ENCODE measurements at regions not wholly inside any gene's neighbourhood (a gene's known extent, or its start where the extent isn't known, plus 50 kb on each side); places are given as distances from the start of the nearest gene placed in this dataset.

- 44% methylated on average over 2 of the region's 2 CpGs for WGBS (ENCODE audit: insufficient coverage, insufficient replicate concordance, low lambda C conversion rate, missing lambda C conversion rate)
- SMC1A ChIA-PET (ENCODE audit: uncharacterized antibody, unreplicated experiment), result no interaction called here
- no TSS peak for BruUV-seq (replicated peaks)
Measured at GRCh38 chr2:377414-377813, 89.5 kb upstream of the ALKAL2 start.

More at GRCh38 chr2:377414-377813, 89.5 kb upstream of the ALKAL2 start:
- H3K79me2 ChIP-seq (ENCODE audit: control insufficient read depth, insufficient read depth, low read length), result no peaks in the 10 kb centered on the region
- no peaks in the 10 kb centered on the region for H3K4me1 ChIP-seq (ENCODE audit: control insufficient read depth, insufficient read depth, low read length)
- no peak overlapping the region for H3K4me3 ChIP-seq
- no peaks in the 10 kb centered on the region for H3K9me3 ChIP-seq (replicated peaks; ENCODE audit: control insufficient read depth, insufficient read depth, low read length)
- H3K4me2 ChIP-seq (ENCODE audit: control insufficient read depth, insufficient read depth), result no peak overlapping the region
- no peak for ATAC-seq
- no peak overlapping the region for H3K27ac ChIP-seq (ENCODE audit: control insufficient read depth, insufficient read depth)
- TF ChIP-seq, protein P1, sequence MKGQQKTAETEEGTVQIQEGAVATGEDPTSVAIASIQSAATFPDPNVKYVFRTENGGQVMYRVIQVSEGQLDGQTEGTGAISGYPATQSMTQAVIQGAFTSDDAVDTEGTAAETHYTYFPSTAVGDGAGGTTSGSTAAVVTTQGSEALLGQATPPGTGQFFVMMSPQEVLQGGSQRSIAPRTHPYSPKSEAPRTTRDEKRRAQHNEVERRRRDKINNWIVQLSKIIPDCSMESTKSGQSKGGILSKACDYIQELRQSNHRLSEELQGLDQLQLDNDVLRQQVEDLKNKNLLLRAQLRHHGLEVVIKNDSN (IDR thresholded peaks at IDR 0.05; ENCODE audit: borderline replicate concordance, extremely low read length, insufficient read depth, low read depth, low read length), result no peak
- TF ChIP-seq RELA (IDR thresholded peaks at IDR 0.05; ENCODE audit: borderline replicate concordance, partially characterized antibody) (no peak), RFX5 (IDR thresholded peaks at IDR 0.05; ENCODE audit: low read depth, low read length) (no peak), CUX1 (IDR thresholded peaks at IDR 0.05; ENCODE audit: insufficient replicate concordance, low read depth, low read length) (no peak), POLR2AphosphoS2 (IDR thresholded peaks at IDR 0.05; ENCODE audit: low read depth, low read length) (no peak), TCF12 (IDR thresholded peaks at IDR 0.05; ENCODE audit: low read depth, low read length) (no peak), HSF1 (IDR thresholded peaks at IDR 0.05; ENCODE audit: low read depth, low read length) (no peak), HDAC6 (IDR thresholded peaks at IDR 0.05; ENCODE audit: unreplicated experiment) (no peak), CEBPB (IDR thresholded peaks at IDR 0.05; ENCODE audit: borderline replicate concordance in 1 of 2, low read depth in 2 of 2, low read length in 2 of 2) (no peak), ZZZ3 (IDR thresholded peaks at IDR 0.05; ENCODE audit: control insufficient read depth, insufficient read length, low read depth) (no peak), SRF (IDR thresholded peaks at IDR 0.05; ENCODE audit: low read depth in 2 of 2, low read length in 2 of 2) (no peak), NFIC (IDR thresholded peaks at IDR 0.05; ENCODE audit: low read depth, low read length) (no peak), EZH2 (IDR thresholded peaks at IDR 0.05; ENCODE audit: borderline replicate concordance, control insufficient read depth, low read depth, low read length) (no peak)
- TF ChIP-seq, protein P2, sequence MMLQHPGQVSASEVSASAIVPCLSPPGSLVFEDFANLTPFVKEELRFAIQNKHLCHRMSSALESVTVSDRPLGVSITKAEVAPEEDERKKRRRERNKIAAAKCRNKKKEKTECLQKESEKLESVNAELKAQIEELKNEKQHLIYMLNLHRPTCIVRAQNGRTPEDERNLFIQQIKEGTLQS (IDR thresholded peaks at IDR 0.05; ENCODE audit: borderline replicate concordance, extremely low read depth, low read depth, low read length), result no peak
- H3K9ac ChIP-seq (ENCODE audit: control insufficient read depth, insufficient read depth, low read length), result no peak overlapping the region
- no peak for DNase-seq (ENCODE audit: low read depth, low spot score)
- no peaks in the 10 kb centered on the region for H3K36me3 ChIP-seq (ENCODE audit: control insufficient read depth in 2 of 2, insufficient read depth in 2 of 2, low read length in 1 of 2)
- POLR2A ChIA-PET, result no interaction called here
- no peak overlapping the region for H2AFZ ChIP-seq (ENCODE audit: control insufficient read depth, low read depth, low read length)
- FAIRE-seq, result no peak
- intact Hi-C loops (cut with micrococcal nuclease; ENCODE audit: unreplicated experiment), result no loop called here
- H4K20me1 ChIP-seq (ENCODE audit: control insufficient read depth, insufficient read depth), result no peaks in the 10 kb centered on the region
- in situ Hi-C loops (cut with MboI), result no loop called here
- CTCF ChIA-PET, result no interaction called here
- H3K27me3 ChIP-seq (replicated peaks in 1 of 2; ENCODE audit: control insufficient read depth in 2 of 2, insufficient read depth in 2 of 2, low read length in 1 of 2), result no peaks in the 10 kb centered on the region
- RAD21 ChIA-PET (ENCODE audit: unreplicated experiment), result no interaction called here

Data from GM12878 (cell line).